ENCODE measurements at regions not wholly inside any gene's neighbourhood (a gene's known extent, or its start where the extent isn't known, plus 50 kb on each side); places are given as distances from the start of the nearest gene placed in this dataset.

DNA sequence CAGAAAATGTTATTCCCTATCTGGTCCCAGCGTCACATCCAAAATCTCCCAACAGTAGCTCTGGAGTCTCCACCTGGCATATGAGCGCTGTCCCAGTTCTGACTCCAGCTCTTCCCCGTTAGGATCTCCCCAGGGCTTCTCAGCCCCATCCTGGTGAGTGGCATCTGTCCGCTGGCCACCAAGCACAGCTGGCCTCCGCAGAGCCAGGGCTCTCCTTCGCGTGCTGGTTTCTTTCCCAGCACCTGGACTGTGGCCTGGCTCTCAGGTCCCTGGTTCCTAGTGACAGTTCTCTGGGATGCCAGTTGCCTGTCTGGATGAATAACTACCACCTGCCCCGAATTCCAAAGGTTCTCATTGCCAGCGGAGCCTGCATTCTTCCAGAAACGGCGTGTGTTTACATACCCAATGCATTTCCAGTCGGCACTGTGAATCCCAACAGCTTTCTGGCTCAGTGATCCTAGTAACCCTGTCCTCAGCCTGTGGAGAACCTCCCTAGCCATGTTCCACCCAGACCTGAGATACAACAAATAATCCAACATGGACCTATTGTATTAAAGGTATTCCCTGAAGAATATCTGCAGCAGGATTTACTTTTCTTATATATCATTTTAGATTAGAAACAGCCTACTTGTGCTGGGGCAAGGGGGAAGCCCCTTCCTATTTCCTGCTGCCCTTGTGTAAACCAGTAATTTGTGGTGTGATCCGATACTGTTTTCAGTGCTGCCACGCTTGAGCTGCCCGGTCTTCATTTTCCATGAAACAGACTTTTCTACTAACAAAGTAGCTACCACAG, 69.9 kb upstream of the PDE10A start:
- intact Hi-C loops (cut with DNase I), result no loop called here
- 77% methylated on average over 15 of the region's 15 CpGs for WGBS, 2 donors
- Histone ChIP-seq H3K4me3 (ENCODE audit: low read length in 2 of 2) (no peak overlapping the region), H3K36me3 (ENCODE audit: control insufficient read depth in 1 of 2, insufficient read depth in 2 of 2, low read length in 1 of 2) (no peaks in the 10 kb centered on the region), H3K27me3 (ENCODE audit: control insufficient read depth in 1 of 2, insufficient read depth in 2 of 2, low read length in 1 of 2) (no peaks in the 10 kb centered on the region), H3K27ac (ENCODE audit: low read depth in 1 of 2, low read length in 2 of 2) (no peak overlapping the region), H3K9me3 (ENCODE audit: control insufficient read depth, low read length) (no peaks in the 10 kb centered on the region), H3K4me1 (ENCODE audit: control insufficient read depth in 1 of 2, insufficient read depth in 2 of 2, low read length in 2 of 2) (no peaks in the 10 kb centered on the region)
- ATAC-seq (ENCODE audit: low FRiP score), result no peak
- no peak for DNase-seq

DNA sequence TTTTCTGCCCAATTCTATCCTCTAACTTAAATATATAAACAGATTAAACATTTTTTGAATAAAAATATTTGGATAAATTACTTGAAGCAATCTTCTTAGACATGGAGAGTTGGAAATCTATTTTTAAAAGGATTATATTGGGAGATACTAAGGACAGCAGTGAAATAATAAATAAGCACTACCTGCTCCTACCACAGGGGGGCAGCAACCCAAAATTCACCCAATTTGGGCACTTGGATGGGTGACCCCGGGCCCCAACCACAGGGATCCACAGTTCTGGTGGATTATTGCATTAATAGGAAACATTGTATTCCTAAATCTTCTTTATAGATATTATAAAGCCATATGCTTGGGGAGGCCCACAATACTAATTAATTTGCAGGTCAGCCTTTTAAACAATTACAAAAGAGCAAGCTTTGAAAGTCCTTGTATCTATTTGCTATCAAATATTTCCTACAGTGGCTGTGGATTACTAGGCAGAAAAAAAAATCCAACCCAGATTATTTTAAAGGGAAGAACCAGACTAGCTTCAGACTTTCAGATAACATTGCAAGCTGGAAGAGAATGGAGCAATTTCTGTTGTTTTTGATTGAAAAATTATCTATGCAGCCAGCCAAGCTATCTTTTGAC, 66.4 kb upstream of the PDE10A start:
- H3K27me3 ChIP-seq (ENCODE audit: control insufficient read depth in 1 of 2, insufficient read depth in 2 of 2, low read length in 1 of 2), result no peaks in the 10 kb centered on the region
- H3K4me1 ChIP-seq (ENCODE audit: control insufficient read depth in 1 of 2, insufficient read depth in 2 of 2, low read length in 2 of 2), result no peaks in the 10 kb centered on the region
- intact Hi-C loops (cut with DNase I), result no loop called here
- H3K4me3 ChIP-seq (ENCODE audit: low read length in 2 of 2), result no peak overlapping the region
- no peaks in the 10 kb centered on the region for H3K36me3 ChIP-seq (ENCODE audit: control insufficient read depth in 1 of 2, insufficient read depth in 2 of 2, low read length in 1 of 2)
- 20% methylated on average over 1 of the region's 1 CpG for WGBS, 2 donors
- ATAC-seq (ENCODE audit: low FRiP score), result no peak
- no peak overlapping the region for H3K27ac ChIP-seq (ENCODE audit: low read depth in 1 of 2, low read length in 2 of 2)
- no peaks in the 10 kb centered on the region for H3K9me3 ChIP-seq (ENCODE audit: control insufficient read depth, low read length)
- DNase-seq, result no peak

DNA sequence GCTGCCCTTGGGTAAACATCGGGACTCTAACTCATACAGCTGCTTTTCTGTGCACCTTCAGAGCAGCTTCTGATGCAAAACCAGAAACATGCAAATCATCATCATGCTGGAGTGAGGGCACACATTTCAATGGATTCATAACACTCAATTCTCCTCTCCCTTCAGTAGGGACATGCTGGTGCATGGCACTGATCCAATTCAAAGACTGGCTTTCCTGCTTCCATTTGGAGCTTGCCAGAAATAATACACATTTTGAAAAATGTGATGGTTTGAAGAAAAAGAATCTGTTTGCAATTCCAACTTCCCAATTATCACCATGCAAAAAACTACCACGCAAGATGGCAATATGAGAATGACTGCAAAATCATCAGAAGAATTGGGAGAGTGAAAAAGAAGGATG, 65.2 kb upstream of the PDE10A start:
- no peak overlapping the region for H3K4me3 ChIP-seq (ENCODE audit: low read length in 2 of 2)
- H3K27me3 ChIP-seq (ENCODE audit: control insufficient read depth in 1 of 2, insufficient read depth in 2 of 2, low read length in 1 of 2), result no peaks in the 10 kb centered on the region
- no peaks in the 10 kb centered on the region for H3K4me1 ChIP-seq (ENCODE audit: control insufficient read depth in 1 of 2, insufficient read depth in 2 of 2, low read length in 2 of 2)
- DNase-seq (no peak), ATAC-seq (ENCODE audit: low FRiP score) (no peak)
- 81 to 83% methylated on average over 2 of the region's 2 CpGs for WGBS, 2 donors
- intact Hi-C loops (cut with DNase I), result no loop called here
- no peak overlapping the region for H3K27ac ChIP-seq (ENCODE audit: low read depth in 1 of 2, low read length in 2 of 2)
- H3K36me3 ChIP-seq (ENCODE audit: control insufficient read depth in 1 of 2, insufficient read depth in 2 of 2, low read length in 1 of 2), result no peaks in the 10 kb centered on the region
- H3K9me3 ChIP-seq (ENCODE audit: control insufficient read depth, low read length), result no peaks in the 10 kb centered on the region

DNA sequence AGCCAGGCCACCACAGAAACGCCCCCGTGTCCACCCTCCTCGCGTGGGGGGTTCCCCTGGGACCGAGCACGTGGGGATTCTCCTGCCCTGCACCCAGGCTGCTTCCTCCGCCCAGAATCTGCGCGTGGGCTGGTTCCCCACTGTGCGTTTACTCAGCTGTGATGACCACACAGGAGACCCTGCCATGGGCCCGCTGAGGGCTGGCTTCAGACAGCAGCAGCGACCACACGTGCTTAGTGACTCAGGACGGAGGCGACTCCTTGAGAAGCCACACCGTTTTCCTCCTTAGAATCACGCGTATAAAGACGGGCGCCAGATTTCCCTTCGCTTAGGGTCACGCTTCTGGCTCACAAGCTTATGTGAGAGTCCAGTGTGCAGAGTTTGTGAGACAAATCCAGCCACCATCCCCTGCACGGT, 63.9 kb upstream of the PDE10A start:
- H3K27me3 ChIP-seq (ENCODE audit: control insufficient read depth in 1 of 2, insufficient read depth in 2 of 2, low read length in 1 of 2), result no peaks in the 10 kb centered on the region
- no peak overlapping the region for H3K4me3 ChIP-seq (ENCODE audit: low read length in 2 of 2)
- 68 to 73% methylated on average over 23 of the region's 23 CpGs for WGBS, 2 donors
- H3K9me3 ChIP-seq (ENCODE audit: control insufficient read depth, low read length), result no peaks in the 10 kb centered on the region
- intact Hi-C loops (cut with DNase I), result no loop called here
- DNase-seq (no peak), ATAC-seq (ENCODE audit: low FRiP score) (no peak)
- no peak overlapping the region for H3K27ac ChIP-seq (ENCODE audit: low read depth in 1 of 2, low read length in 2 of 2)
- H3K4me1 ChIP-seq (ENCODE audit: control insufficient read depth in 1 of 2, insufficient read depth in 2 of 2, low read length in 2 of 2), result no peaks in the 10 kb centered on the region
- no peaks in the 10 kb centered on the region for H3K36me3 ChIP-seq (ENCODE audit: control insufficient read depth in 1 of 2, insufficient read depth in 2 of 2, low read length in 1 of 2)

DNA sequence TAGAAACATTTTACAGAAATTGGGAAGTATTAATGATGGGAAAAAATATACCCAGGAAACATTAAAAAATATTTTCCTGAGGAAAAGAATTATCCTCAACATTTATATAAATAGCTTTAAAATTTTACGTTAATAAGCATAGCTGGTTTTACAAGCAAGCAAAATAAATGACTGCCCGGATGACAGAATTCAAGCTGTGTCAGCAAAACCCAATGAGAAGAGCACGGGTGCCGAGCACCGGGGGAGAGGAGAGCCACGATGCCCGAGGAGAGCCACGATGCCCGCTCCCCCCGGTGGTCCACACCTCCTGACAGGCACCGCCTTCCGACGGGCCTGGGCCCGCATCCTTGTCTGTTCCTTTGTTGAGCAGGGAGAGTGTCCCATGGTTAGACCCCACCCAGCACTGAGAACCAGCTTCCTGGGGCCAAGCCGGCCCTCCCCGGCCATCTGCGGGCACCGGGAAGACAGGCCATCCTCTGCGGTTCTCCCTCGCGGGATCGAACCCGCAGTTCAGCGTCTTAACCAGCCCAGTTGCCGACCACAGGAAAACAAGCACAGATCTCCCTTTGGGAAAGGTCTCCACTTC, 63.3 kb upstream of the PDE10A start:
- intact Hi-C loops (cut with DNase I), result no loop called here
- no peaks in the 10 kb centered on the region for H3K27me3 ChIP-seq (ENCODE audit: control insufficient read depth in 1 of 2, insufficient read depth in 2 of 2, low read length in 1 of 2)
- DNase-seq (no peak), ATAC-seq (ENCODE audit: low FRiP score) (no peak)
- 93 to 95% methylated on average over 25 of the region's 25 CpGs for WGBS, 2 donors
- no peaks in the 10 kb centered on the region for H3K36me3 ChIP-seq (ENCODE audit: control insufficient read depth in 1 of 2, insufficient read depth in 2 of 2, low read length in 1 of 2)
- no peak overlapping the region for H3K27ac ChIP-seq (ENCODE audit: low read depth in 1 of 2, low read length in 2 of 2)
- H3K4me1 ChIP-seq (ENCODE audit: control insufficient read depth in 1 of 2, insufficient read depth in 2 of 2, low read length in 2 of 2), result no peaks in the 10 kb centered on the region
- no peaks in the 10 kb centered on the region for H3K9me3 ChIP-seq (ENCODE audit: control insufficient read depth, low read length)
- no peak overlapping the region for H3K4me3 ChIP-seq (ENCODE audit: low read length in 2 of 2)

DNA sequence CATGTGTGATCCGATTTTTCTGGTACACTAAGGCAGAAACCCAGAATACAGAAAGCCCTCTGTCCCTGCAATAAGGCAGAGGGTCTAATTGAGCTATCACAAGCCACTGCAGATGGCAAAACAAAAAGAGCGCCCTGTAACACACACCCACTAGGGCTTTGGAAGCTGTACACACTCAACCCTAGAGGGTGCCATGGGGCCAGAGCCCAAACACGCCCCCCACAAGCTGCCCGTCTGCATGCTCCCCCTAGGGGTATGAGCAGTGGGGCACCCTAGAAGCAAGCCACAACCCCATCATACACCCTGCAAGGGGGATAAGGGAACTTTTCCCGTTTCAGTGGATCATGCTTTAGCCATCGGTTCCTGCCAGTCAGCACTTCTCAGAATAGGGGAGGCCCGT, 62.2 kb upstream of the PDE10A start:
- ATAC-seq (ENCODE audit: low FRiP score), result no peak
- H3K36me3 ChIP-seq (ENCODE audit: control insufficient read depth in 1 of 2, insufficient read depth in 2 of 2, low read length in 1 of 2), result no peaks in the 10 kb centered on the region
- no peak for DNase-seq
- H3K4me3 ChIP-seq (ENCODE audit: low read length in 2 of 2), result no peak overlapping the region
- whole genome bisulfite sequencing, 2 donors, result 95 to 96% methylated on average over 7 of the region's 7 CpGs
- no peaks in the 10 kb centered on the region for H3K27me3 ChIP-seq (ENCODE audit: control insufficient read depth in 1 of 2, insufficient read depth in 2 of 2, low read length in 1 of 2)
- H3K4me1 ChIP-seq (ENCODE audit: control insufficient read depth in 1 of 2, insufficient read depth in 2 of 2, low read length in 2 of 2), result no peaks in the 10 kb centered on the region
- no peak overlapping the region for H3K27ac ChIP-seq (ENCODE audit: low read depth in 1 of 2, low read length in 2 of 2)
- intact Hi-C loops (cut with DNase I), result no loop called here
- no peaks in the 10 kb centered on the region for H3K9me3 ChIP-seq (ENCODE audit: control insufficient read depth, low read length)

DNA sequence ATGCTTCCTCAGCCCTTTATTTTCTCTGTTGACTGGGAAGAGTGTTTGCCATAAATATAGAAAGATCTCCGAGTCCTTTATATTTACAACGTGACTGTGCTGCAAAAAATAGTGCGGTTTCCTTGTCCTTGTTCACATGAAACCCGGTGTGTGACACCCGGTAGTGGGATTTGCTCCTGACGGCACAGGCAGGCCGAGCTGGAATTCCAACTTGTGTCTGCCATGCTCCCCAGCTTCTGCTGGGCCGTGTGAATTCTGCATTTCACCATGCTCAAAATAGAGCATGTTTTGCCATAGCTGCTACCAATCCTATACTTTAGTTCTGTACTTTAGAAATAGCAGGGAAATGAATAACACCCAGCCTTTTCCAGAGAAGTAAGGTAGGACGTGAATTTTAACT, 60.3 kb upstream of the PDE10A start:
- WGBS, 2 donors, result 85 to 86% methylated on average over 9 of the region's 9 CpGs
- Histone ChIP-seq H3K27ac (ENCODE audit: low read depth in 1 of 2, low read length in 2 of 2) (no peak overlapping the region), H3K36me3 (ENCODE audit: control insufficient read depth in 1 of 2, insufficient read depth in 2 of 2, low read length in 1 of 2) (no peaks in the 10 kb centered on the region), H3K27me3 (ENCODE audit: control insufficient read depth in 1 of 2, insufficient read depth in 2 of 2, low read length in 1 of 2) (no peaks in the 10 kb centered on the region), H3K9me3 (ENCODE audit: control insufficient read depth, low read length) (no peaks in the 10 kb centered on the region), H3K4me3 (ENCODE audit: low read length in 2 of 2) (no peak overlapping the region), H3K4me1 (ENCODE audit: control insufficient read depth in 1 of 2, insufficient read depth in 2 of 2, low read length in 2 of 2) (no peaks in the 10 kb centered on the region)
- DNase-seq, result no peak
- intact Hi-C loops (cut with DNase I), result no loop called here
- no peak for ATAC-seq (ENCODE audit: low FRiP score)

DNA sequence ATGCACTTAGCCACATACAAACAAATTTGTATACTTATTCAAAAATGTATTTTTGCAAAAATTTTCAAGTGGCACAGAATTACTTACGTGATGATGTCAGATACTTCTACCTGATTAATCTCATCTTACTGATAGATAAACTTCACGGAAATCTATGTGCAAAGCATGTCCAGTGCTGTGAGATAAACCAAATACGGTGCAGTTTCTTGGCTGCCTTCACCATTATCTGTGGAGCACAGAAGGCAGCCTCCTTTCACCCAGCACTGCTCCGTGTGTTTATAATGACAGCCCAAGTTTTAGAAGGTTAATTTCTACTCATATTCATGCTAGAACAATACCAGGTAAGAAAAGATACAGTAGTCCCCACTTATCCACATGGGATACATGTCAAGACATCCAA, 59.0 kb upstream of the PDE10A start:
- ATAC-seq (ENCODE audit: low FRiP score), result no peak
- no peaks in the 10 kb centered on the region for H3K9me3 ChIP-seq (ENCODE audit: control insufficient read depth, low read length)
- intact Hi-C loops (cut with DNase I), result no loop called here
- no peaks in the 10 kb centered on the region for H3K36me3 ChIP-seq (ENCODE audit: control insufficient read depth in 1 of 2, insufficient read depth in 2 of 2, low read length in 1 of 2)
- no peak overlapping the region for H3K27ac ChIP-seq (ENCODE audit: low read depth in 1 of 2, low read length in 2 of 2)
- H3K4me1 ChIP-seq (ENCODE audit: control insufficient read depth in 1 of 2, insufficient read depth in 2 of 2, low read length in 2 of 2), result no peaks in the 10 kb centered on the region
- H3K27me3 ChIP-seq (ENCODE audit: control insufficient read depth in 1 of 2, insufficient read depth in 2 of 2, low read length in 1 of 2), result no peaks in the 10 kb centered on the region
- no peak overlapping the region for H3K4me3 ChIP-seq (ENCODE audit: low read length in 2 of 2)
- WGBS, 2 donors, result 78 to 94% methylated on average over 4 of the region's 4 CpGs
- DNase-seq, result no peak

DNA sequence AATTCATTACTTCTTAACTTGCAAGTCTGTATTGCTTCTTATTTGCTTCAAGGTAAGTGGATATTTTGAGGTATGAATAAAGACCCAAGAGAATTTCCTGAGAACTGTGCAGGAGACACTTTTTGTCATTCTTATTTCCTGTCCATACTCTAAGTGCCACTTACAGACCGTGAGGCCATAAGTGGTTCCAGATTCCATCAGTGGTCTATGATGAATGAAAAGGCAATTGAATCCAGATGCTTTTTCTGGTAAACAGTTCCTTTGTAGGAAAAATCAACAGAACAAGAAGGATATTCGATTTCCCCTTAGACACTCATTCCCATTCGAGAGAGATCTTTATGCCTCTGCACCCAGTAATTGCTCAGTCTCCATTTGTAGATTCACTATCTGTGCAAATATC, 58.3 kb upstream of the PDE10A start:
- WGBS, 2 donors, result 80 to 81% methylated on average over 3 of the region's 3 CpGs
- Histone ChIP-seq H3K27me3 (ENCODE audit: control insufficient read depth in 1 of 2, insufficient read depth in 2 of 2, low read length in 1 of 2) (no peaks in the 10 kb centered on the region), H3K4me1 (ENCODE audit: control insufficient read depth in 1 of 2, insufficient read depth in 2 of 2, low read length in 2 of 2) (no peaks in the 10 kb centered on the region), H3K9me3 (ENCODE audit: control insufficient read depth, low read length) (no peaks in the 10 kb centered on the region), H3K27ac (ENCODE audit: low read depth in 1 of 2, low read length in 2 of 2) (no peak overlapping the region), H3K36me3 (ENCODE audit: control insufficient read depth in 1 of 2, insufficient read depth in 2 of 2, low read length in 1 of 2) (no peaks in the 10 kb centered on the region), H3K4me3 (ENCODE audit: low read length in 2 of 2) (no peak overlapping the region)
- ATAC-seq (ENCODE audit: low FRiP score) (no peak), DNase-seq (no peak)
- intact Hi-C loops (cut with DNase I), result no loop called here

All from aorta (tissue), 5 donors.